SU-DHL-6 (cell line): ENCODE measurements at regions not wholly inside any gene's neighbourhood (a gene's known extent, or its start where the extent isn't known, plus 50 kb on each side); places are given as distances from the start of the nearest gene placed in this dataset.

Experiments
- CTCF ChIP-seq: fragments of 200-600 bp; sonication (generic); IDR thresholded peaks from one replicate; pipeline ENCODE4 v1.5.1; 2017; ENCODE audit warnings: antibody characterized with exemption, mild to moderate bottlenecking, low read length, moderate library complexity; ENCODE audit not compliant: insufficient read depth, poor library complexity, severe bottlenecking
- EZH2phosphoT487 ChIP-seq: fragments of 200-600 bp; sonication (generic), shearing (Covaris generic); conservative IDR thresholded peaks from 2 replicates; pipeline ENCODE4 v1.6.1; 2018; ENCODE audit warnings: mild to moderate bottlenecking, antibody characterized with exemption, low read length, moderate library complexity, mixed read lengths

GRCh38 chr1:219991919-219992318 is 54.4 kb downstream of the EPRS1 start:
- TF ChIP-seq CTCF (no peak), EZH2phosphoT487 (no peak)
